ENCODE measurements at regions not wholly inside any gene's neighbourhood (a gene's known extent, or its start where the extent isn't known, plus 50 kb on each side); places are given as distances from the start of the nearest gene placed in this dataset.

DNA sequence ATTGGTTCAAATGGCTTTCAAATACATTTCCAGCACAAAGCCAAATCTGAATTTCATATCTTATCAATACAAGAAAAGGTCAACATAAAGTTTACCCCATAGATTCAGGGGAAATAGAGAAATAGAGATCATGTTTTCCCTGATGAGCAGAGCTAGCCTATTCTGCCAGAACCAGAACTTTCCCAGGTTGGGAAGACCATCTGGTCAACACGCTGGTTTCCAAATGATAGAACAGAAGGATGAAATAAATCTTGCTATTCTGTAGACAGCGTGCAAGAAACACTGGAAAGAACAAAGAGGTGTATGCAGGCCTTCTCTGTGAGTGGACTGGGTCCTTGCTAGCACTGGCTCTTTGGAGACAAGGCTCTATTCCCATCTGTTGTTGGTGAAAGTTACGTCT lies 350.6 kb downstream of the NDFIP2 start:
- Mint-ChIP-seq H3K4me1 (peaks cover 9% of the 10 kb centered on the region), H3K9me3 (peaks cover 5% of the 10 kb centered on the region), H3K4me3 (no peak overlapping the region), H3K27me3 (ENCODE audit: low read depth) (no peaks in the 10 kb centered on the region), H3K27ac (ENCODE audit: unreplicated experiment) (no peak overlapping the region), H3K36me3 (ENCODE audit: low read depth) (no peaks in the 10 kb centered on the region)
- TF ChIP-seq, protein P1, sequence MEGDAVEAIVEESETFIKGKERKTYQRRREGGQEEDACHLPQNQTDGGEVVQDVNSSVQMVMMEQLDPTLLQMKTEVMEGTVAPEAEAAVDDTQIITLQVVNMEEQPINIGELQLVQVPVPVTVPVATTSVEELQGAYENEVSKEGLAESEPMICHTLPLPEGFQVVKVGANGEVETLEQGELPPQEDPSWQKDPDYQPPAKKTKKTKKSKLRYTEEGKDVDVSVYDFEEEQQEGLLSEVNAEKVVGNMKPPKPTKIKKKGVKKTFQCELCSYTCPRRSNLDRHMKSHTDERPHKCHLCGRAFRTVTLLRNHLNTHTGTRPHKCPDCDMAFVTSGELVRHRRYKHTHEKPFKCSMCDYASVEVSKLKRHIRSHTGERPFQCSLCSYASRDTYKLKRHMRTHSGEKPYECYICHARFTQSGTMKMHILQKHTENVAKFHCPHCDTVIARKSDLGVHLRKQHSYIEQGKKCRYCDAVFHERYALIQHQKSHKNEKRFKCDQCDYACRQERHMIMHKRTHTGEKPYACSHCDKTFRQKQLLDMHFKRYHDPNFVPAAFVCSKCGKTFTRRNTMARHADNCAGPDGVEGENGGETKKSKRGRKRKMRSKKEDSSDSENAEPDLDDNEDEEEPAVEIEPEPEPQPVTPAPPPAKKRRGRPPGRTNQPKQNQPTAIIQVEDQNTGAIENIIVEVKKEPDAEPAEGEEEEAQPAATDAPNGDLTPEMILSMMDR (conservative IDR thresholded peaks at IDR 0.05) = no peak
- DNase-seq (ENCODE audit: low read depth, low spot score) = no peak

DNA sequence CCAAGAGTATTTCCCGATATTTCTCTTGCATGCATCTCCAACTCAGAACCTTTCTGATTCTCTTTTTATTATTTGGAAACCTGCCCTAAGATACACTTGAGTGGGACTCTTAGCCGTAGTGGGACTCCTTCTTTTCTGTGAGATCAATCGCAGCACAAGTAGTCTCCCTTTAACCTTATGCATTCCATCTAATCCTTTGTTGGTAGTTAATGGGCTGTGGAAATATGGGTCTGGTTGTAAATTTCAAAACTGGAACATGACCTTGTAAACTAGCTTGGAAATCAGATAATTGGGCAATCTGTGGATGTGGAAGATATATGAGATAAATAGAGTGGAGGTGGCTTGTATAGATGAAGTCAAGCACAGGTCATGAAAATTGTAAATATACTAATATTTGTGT lies 350.0 kb downstream of the NDFIP2 start:
- H3K4me3 Mint-ChIP-seq = no peak overlapping the region
- DNase-seq (ENCODE audit: low read depth, low spot score) = no peak
- TF ChIP-seq, protein P1 (conservative IDR thresholded peaks at IDR 0.05) = no peak
- H3K4me1 Mint-ChIP-seq = peaks cover 9% of the 10 kb centered on the region
- no peaks in the 10 kb centered on the region for H3K27me3 Mint-ChIP-seq (ENCODE audit: low read depth)
- H3K36me3 Mint-ChIP-seq (ENCODE audit: low read depth) = no peaks in the 10 kb centered on the region
- peaks cover 5% of the 10 kb centered on the region for H3K9me3 Mint-ChIP-seq
- no peak overlapping the region for H3K27ac Mint-ChIP-seq (ENCODE audit: unreplicated experiment)

DNA sequence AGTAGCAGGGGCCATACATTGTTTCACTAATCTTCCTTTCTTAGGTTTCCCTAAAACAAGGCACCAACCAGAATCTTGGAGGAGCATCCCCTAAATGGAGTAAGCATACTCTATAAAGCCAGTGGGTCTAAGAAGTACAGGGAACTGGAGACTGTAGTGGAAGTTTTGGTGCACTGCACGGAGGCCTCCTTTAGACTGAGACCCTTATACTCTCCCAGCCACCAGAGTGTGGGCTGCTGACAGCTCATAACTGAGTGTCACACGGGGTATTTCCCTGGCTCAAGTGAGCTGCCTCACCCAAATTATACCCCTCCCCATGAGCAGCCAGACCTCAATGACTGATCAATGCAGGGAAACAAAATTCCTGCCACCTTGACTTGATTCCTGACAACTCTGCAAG lies 349.5 kb downstream of the NDFIP2 start:
- H3K36me3 Mint-ChIP-seq (ENCODE audit: low read depth) = no peaks in the 10 kb centered on the region
- no peak overlapping the region for H3K4me3 Mint-ChIP-seq
- H3K4me1 Mint-ChIP-seq = peaks cover 9% of the 10 kb centered on the region
- DNase-seq (ENCODE audit: low read depth, low spot score) = no peak
- no peaks in the 10 kb centered on the region for H3K27me3 Mint-ChIP-seq (ENCODE audit: low read depth)
- H3K27ac Mint-ChIP-seq (ENCODE audit: unreplicated experiment) = no peak overlapping the region
- TF ChIP-seq, protein P1 (conservative IDR thresholded peaks at IDR 0.05) = no peak
- peaks cover 5% of the 10 kb centered on the region for H3K9me3 Mint-ChIP-seq

DNA sequence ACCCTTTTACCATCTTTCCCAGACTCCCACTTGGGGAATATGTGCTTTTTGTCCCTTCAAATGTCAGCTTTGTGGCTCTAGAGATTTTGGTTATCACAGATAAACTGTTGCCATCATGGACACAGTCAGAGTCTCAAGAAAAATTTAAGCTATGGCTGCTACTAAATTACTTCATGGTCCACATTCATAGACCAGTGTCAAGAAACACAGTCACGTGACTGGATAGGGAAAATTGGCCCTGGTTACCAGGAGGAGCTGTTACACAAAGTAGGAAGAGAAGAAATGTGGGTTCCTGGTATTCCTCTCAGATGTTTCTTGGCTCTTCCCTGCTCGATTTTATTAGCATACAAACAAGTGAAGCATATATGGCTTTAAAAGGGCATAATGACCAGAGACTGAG lies 348.9 kb downstream of the NDFIP2 start:
- Mint-ChIP-seq H3K27me3 (ENCODE audit: low read depth) (no peaks in the 10 kb centered on the region), H3K4me1 (peaks cover 9% of the 10 kb centered on the region), H3K9me3 (peaks cover 5% of the 10 kb centered on the region), H3K4me3 (no peak overlapping the region), H3K36me3 (ENCODE audit: low read depth) (no peaks in the 10 kb centered on the region), H3K27ac (ENCODE audit: unreplicated experiment) (no peak overlapping the region)
- DNase-seq (ENCODE audit: low read depth, low spot score) = no peak
- TF ChIP-seq, protein P1 (conservative IDR thresholded peaks at IDR 0.05) = no peak

DNA sequence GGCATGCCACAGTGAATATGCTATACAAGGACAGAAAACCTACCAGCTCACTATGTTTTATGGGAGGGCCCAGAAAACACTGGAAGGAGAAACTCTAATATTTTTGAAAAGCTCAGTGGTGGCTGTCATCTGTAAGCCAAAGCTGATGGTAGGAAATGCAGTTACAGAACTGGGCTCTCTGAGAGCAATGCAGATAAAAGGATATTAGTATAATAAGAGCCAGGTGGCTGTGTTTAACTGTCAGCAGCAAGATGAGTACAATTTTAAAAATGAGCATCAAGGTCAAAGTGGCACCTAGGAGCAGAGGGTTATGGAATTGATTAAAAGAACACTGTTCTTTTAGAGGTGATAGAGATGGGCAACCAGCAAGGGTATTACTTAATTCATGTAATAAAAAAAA lies 345.0 kb downstream of the NDFIP2 start:
- Mint-ChIP-seq H3K27me3 (ENCODE audit: low read depth) (no peaks in the 10 kb centered on the region), H3K4me3 (no peak overlapping the region), H3K9me3 (peaks cover 8% of the 10 kb centered on the region), H3K27ac (ENCODE audit: unreplicated experiment) (no peak overlapping the region), H3K4me1 (no peaks in the 10 kb centered on the region), H3K36me3 (ENCODE audit: low read depth) (peaks cover 7% of the 10 kb centered on the region)
- TF ChIP-seq, protein P1 (conservative IDR thresholded peaks at IDR 0.05) = no peak
- no peak for DNase-seq (ENCODE audit: low read depth, low spot score)

DNA sequence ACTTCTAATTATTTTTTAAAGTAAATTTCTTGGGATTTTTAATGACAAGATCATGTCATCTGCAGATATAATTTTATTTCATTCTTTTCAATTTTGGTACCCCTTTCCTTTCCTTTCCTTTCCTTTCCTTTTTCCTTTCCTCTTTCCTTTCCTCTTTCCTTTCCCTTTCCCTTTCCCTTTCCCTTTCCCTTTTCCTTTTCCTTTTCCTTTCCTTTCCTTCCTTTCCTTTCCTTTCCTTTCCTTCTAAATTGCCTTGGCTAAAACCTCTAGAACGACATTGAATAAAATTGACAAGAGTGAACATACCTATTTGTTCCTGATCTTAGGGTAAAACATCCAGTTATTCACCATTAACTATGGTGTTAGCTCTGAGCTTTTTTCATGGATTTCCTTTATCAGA lies 334.1 kb downstream of the NDFIP2 start:
- TF ChIP-seq, protein P1 (conservative IDR thresholded peaks at IDR 0.05) = no peak
- DNase-seq (ENCODE audit: low read depth, low spot score) = no peak
- Mint-ChIP-seq H3K36me3 (ENCODE audit: low read depth) (no peaks in the 10 kb centered on the region), H3K27ac (ENCODE audit: unreplicated experiment) (no peak overlapping the region), H3K9me3 (peaks cover 8% of the 10 kb centered on the region), H3K27me3 (ENCODE audit: low read depth) (no peaks in the 10 kb centered on the region), H3K4me3 (no peak overlapping the region), H3K4me1 (peaks cover 15% of the 10 kb centered on the region)

Data from neural crest cell (in vitro differentiated cells).